ENCODE measurements at regions not wholly inside any gene's neighbourhood (a gene's known extent, or its start where the extent isn't known, plus 50 kb on each side); places are given as distances from the start of the nearest gene placed in this dataset.

GRCh38 chr20:63112491-63113219 lies 103.3 kb downstream of the YTHDF1 start:
- Histone ChIP-seq H3K4me3 (ENCODE audit: low read length) (no peak overlapping the region), H3K9ac (ENCODE audit: low read depth, low read length) (no peak overlapping the region), H3K36me3 (ENCODE audit: insufficient read depth, low read length) (no peaks in the 10 kb centered on the region), H3K4me1 (ENCODE audit: control insufficient read depth, insufficient read depth, low read length) (no peaks in the 10 kb centered on the region), H3K9me3 (replicated peaks; ENCODE audit: low read length) (no peaks in the 10 kb centered on the region), H3K27me3 (ENCODE audit: control insufficient read depth, insufficient read depth, low read length) (peaks cover 36% of the 10 kb centered on the region), H3K4me2 (ENCODE audit: low read length) (no peak overlapping the region)

DNA sequence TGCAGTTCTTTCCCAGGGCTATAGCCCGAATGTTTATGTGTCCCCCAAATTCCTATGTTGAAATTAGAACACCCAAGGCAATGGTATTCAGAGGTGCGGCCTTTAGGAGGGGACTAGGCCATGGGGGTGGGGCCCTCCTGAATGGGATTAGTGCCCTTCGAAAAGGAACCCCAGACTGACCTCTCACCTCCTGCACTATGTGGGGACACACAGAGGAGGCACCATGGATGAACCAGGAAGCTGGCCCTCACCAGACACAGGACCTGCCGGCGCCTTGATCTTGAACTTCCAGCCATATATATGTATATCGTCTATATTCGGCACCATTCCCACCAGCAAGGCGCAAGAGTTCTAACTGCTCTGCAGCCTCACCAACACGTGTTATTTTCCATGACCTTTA lies 101.5 kb upstream of the BHLHE23 start:
- Histone ChIP-seq H3K4me1 (ENCODE audit: control insufficient read depth, insufficient read depth, low read length) (no peaks in the 10 kb centered on the region), H3K4me2 (ENCODE audit: low read length) (no peak overlapping the region), H3K9ac (ENCODE audit: low read depth, low read length) (no peak overlapping the region), H3K9me3 (replicated peaks; ENCODE audit: low read length) (no peaks in the 10 kb centered on the region), H3K27me3 (ENCODE audit: control insufficient read depth, insufficient read depth, low read length) (peaks cover 17% of the 10 kb centered on the region), H3K36me3 (ENCODE audit: insufficient read depth, low read length) (no peaks in the 10 kb centered on the region), H3K4me3 (ENCODE audit: low read length) (no peak overlapping the region)

DNA sequence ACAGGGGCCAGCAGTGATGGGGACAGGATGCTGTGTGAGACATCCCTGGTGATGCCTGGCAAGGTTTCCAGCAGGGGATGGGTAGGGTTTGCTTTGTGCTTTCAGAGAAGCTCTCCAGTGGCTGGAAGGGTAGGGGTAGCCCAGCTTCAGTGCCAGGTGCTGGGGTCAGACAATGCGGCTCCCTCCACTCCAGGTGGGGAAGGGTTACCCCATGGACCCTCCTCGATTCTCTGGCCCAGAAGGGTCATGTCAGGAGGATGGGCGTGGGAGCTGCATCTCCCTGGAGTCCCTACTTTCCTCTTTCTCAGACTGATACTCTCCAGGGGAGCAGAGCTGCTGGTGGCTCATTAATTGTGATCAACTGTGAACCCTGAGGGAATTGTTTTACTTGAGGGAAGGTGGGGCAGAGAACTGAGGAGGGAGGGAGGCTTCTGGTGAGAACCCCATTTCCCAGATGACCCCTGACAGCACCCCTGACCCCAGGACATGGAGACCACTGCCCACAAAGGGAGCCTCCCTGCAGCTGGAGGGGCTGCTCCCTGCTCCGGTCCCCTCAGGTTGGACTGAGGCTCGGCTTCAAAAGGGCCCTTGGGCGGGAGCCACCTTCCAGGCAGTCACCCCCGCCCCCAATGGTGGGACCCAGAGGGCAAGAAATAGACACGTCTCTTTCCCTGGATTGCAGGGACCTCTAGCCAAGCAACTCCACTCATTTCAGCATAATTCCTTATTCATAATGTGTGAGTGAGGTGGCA lies 100.9 kb upstream of the BHLHE23 start:
- peaks cover 13% of the 10 kb centered on the region for H3K27me3 ChIP-seq (ENCODE audit: control insufficient read depth, insufficient read depth, low read length)
- H3K36me3 ChIP-seq (ENCODE audit: insufficient read depth, low read length) = no peaks in the 10 kb centered on the region
- H3K9me3 ChIP-seq (replicated peaks; ENCODE audit: low read length) = no peaks in the 10 kb centered on the region
- H3K4me1 ChIP-seq (ENCODE audit: control insufficient read depth, insufficient read depth, low read length) = peaks cover 4% of the 10 kb centered on the region
- no peak overlapping the region for H3K9ac ChIP-seq (ENCODE audit: low read depth, low read length)
- H3K4me3 ChIP-seq (ENCODE audit: low read length) = no peak overlapping the region
- H3K4me2 ChIP-seq (ENCODE audit: low read length) = no peak overlapping the region

- H3K27me3 ChIP-seq (ENCODE audit: control insufficient read depth, insufficient read depth, low read length) = peaks cover 15% of the 10 kb centered on the region
- no peak overlapping the region for H3K4me2 ChIP-seq (ENCODE audit: low read length)
Measured at GRCh38 chr20:63106765-63107448, 100.1 kb upstream of the BHLHE23 start.

DNA sequence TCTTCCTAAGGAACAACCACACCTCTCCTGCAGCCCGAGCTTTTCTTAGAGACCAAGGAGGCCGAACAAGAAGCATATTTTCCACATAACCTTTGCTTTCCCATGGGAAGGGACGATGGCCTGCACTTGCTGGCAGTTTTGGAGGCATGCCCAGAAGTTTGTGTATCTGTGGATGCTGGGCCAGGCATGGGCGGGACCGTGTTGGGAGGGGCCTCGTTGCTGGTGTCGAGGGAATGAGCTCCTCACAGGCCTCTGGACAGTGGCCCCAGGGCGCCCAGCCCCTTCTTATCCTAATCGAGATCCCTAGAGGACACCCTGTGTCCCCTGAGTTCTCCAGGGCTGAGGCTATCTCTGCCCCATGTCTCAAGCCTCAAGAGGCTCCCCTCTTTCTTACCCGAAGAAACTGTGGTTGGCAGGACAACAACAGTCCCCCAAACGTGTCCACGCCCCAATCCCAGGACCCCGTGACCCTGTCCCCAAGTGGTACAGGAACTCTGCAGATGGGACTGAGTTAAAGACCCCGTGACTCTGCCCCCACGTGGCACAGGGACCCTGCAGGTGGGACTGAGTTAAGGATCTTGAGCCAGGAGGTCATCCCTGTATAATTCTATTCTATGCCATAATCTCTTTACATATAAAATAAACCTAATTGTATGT lies 99.5 kb upstream of the BHLHE23 start:
- Histone ChIP-seq H3K36me3 (ENCODE audit: insufficient read depth, low read length) (no peaks in the 10 kb centered on the region), H3K4me2 (ENCODE audit: low read length) (no peak overlapping the region), H3K9ac (ENCODE audit: low read depth, low read length) (no peak overlapping the region), H3K4me3 (ENCODE audit: low read length) (no peak overlapping the region), H3K9me3 (replicated peaks; ENCODE audit: low read length) (no peaks in the 10 kb centered on the region), H3K27me3 (ENCODE audit: control insufficient read depth, insufficient read depth, low read length) (peaks cover 19% of the 10 kb centered on the region), H3K4me1 (ENCODE audit: control insufficient read depth, insufficient read depth, low read length) (peaks cover 12% of the 10 kb centered on the region)

More at GRCh38 chr20:63106765-63107448, 100.1 kb upstream of the BHLHE23 start:
- no peaks in the 10 kb centered on the region for H3K36me3 ChIP-seq (ENCODE audit: insufficient read depth, low read length)
- no peak overlapping the region for H3K9ac ChIP-seq (ENCODE audit: low read depth, low read length)
- H3K4me3 ChIP-seq (ENCODE audit: low read length) = no peak overlapping the region
- peaks cover 10% of the 10 kb centered on the region for H3K4me1 ChIP-seq (ENCODE audit: control insufficient read depth, insufficient read depth, low read length)
- no peaks in the 10 kb centered on the region for H3K9me3 ChIP-seq (replicated peaks; ENCODE audit: low read length)

- Histone ChIP-seq H3K4me1 (ENCODE audit: control insufficient read depth, insufficient read depth, low read length) (peaks cover 12% of the 10 kb centered on the region), H3K4me3 (ENCODE audit: low read length) (no peak overlapping the region), H3K9me3 (replicated peaks; ENCODE audit: low read length) (no peaks in the 10 kb centered on the region), H3K9ac (ENCODE audit: low read depth, low read length) (no peak overlapping the region), H3K4me2 (ENCODE audit: low read length) (no peak overlapping the region), H3K27me3 (ENCODE audit: control insufficient read depth, insufficient read depth, low read length) (peaks cover 24% of the 10 kb centered on the region), H3K36me3 (ENCODE audit: insufficient read depth, low read length) (no peaks in the 10 kb centered on the region)
Measured at GRCh38 chr20:63105211-63106107, 98.7 kb upstream of the BHLHE23 start.

DNA sequence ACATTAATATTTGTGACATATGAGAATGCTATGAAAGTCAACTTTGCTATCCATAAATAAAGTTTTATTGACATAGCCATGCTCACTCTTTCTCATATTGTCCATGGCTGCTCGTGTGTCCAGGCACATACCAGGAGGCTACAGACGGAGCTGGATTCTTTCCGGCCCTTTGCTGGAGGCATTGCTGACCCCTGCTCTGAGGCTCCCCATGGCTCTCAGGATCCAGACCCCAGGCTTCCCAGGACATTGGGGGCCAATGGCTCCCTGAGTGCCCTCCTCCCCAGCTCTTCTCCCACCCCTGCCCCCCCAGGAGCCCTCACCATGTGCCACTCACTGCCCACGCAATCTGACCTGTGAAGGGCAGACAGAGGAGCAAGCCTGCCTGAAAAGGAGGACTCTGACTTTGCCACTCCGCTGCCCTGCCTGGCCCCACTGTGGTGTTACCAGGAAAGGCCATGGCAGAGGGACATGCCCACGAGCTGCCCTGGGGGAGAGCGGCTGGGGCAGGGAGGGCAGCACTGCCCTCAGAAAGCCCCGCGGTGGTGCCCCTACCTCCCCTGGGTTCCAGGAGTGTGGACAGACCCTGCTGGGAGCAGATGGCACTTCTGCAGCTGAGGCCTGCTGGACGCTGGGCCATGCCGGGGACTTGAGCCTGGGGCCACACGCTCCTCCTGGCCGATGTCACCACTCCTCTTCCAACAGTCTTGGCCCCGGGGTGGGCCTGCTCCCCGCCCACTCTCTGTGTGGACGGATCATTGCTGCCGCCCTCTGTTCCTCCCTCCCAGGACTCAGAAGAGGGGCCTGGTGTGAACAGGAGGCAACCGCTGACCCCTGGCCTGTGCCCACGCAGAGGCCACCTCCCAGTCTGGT lies 97.8 kb upstream of the BHLHE23 start:
- no peak overlapping the region for H3K4me3 ChIP-seq (ENCODE audit: low read length)
- H3K27me3 ChIP-seq (ENCODE audit: control insufficient read depth, insufficient read depth, low read length) = peaks cover 19% of the 10 kb centered on the region
- H3K4me2 ChIP-seq (ENCODE audit: low read length) = no peak overlapping the region
- H3K9me3 ChIP-seq (replicated peaks; ENCODE audit: low read length) = no peaks in the 10 kb centered on the region
- H3K9ac ChIP-seq (ENCODE audit: low read depth, low read length) = no peak overlapping the region
- H3K36me3 ChIP-seq (ENCODE audit: insufficient read depth, low read length) = no peaks in the 10 kb centered on the region
- H3K4me1 ChIP-seq (ENCODE audit: control insufficient read depth, insufficient read depth, low read length) = peaks cover 12% of the 10 kb centered on the region

- peaks cover 25% of the 10 kb centered on the region for H3K27me3 ChIP-seq (ENCODE audit: control insufficient read depth, insufficient read depth, low read length)
- no peak overlapping the region for H3K4me2 ChIP-seq (ENCODE audit: low read length)
- H3K4me1 ChIP-seq (ENCODE audit: control insufficient read depth, insufficient read depth, low read length) = peaks cover 12% of the 10 kb centered on the region
- H3K36me3 ChIP-seq (ENCODE audit: insufficient read depth, low read length) = no peaks in the 10 kb centered on the region
- no peak overlapping the region for H3K9ac ChIP-seq (ENCODE audit: low read depth, low read length)
- H3K9me3 ChIP-seq (replicated peaks; ENCODE audit: low read length) = no peaks in the 10 kb centered on the region
- H3K4me3 ChIP-seq (ENCODE audit: low read length) = no peak overlapping the region
Measured at GRCh38 chr20:63103402-63104311, 96.9 kb upstream of the BHLHE23 start.

DNA sequence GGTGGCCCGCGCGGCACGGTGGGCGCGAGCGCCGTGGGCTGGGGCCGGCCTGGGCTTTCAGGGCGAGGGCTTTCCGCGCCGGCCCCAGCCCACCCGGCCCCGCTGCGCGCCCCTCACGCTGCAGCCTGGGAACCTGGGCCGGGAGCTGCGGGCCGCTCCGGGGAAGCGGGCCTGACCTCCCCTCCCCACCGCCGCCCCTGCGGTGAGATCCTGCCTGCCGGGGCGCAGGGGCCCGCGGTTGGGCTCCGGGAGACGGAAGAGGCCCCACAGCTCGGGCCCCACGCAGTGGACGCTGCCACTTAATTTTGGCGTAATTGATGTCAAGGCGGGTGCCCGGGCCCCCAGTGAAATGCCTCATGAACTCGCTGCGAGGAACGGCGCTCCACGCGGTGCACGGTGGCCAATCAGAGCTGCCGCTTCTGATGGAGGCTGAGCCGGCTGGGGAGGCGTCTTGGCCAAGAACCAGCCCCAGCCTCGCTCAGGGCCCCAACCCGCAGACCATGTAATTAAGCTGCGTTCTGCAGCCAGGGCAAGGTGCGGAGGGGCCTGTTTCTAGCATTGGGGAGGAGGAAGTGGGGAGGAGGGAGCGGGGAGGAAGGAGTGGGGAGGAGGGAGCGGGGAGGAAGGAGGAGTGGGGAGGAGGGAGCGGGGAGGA lies 96.1 kb upstream of the BHLHE23 start:
- Histone ChIP-seq H3K36me3 (ENCODE audit: insufficient read depth, low read length) (no peaks in the 10 kb centered on the region), H3K4me3 (ENCODE audit: low read length) (peak overlapping the region; percentile 76), H3K27me3 (ENCODE audit: control insufficient read depth, insufficient read depth, low read length) (peaks cover 29% of the 10 kb centered on the region), H3K9me3 (replicated peaks; ENCODE audit: low read length) (no peaks in the 10 kb centered on the region), H3K9ac (ENCODE audit: low read depth, low read length) (peak overlapping the region; percentile 54), H3K4me1 (ENCODE audit: control insufficient read depth, insufficient read depth, low read length) (peaks cover 12% of the 10 kb centered on the region), H3K4me2 (ENCODE audit: low read length) (peak overlapping the region; percentile 87)

All from skeletal muscle satellite cell (primary cell).